SKM-1 treated with dmso at 0.1 percent for 144 hours (cell line): ENCODE measurements at regions not wholly inside any gene's neighbourhood (a gene's known extent, or its start where the extent isn't known, plus 50 kb on each side); places are given as distances from the start of the nearest gene placed in this dataset.

ENCODE experiments used
- DNase-seq: peaks from one replicate; lab custom pipeline; 2025; ENCODE audit not compliant: unreplicated experiment; lab: John Stamatoyannopoulos, UW

DNA sequence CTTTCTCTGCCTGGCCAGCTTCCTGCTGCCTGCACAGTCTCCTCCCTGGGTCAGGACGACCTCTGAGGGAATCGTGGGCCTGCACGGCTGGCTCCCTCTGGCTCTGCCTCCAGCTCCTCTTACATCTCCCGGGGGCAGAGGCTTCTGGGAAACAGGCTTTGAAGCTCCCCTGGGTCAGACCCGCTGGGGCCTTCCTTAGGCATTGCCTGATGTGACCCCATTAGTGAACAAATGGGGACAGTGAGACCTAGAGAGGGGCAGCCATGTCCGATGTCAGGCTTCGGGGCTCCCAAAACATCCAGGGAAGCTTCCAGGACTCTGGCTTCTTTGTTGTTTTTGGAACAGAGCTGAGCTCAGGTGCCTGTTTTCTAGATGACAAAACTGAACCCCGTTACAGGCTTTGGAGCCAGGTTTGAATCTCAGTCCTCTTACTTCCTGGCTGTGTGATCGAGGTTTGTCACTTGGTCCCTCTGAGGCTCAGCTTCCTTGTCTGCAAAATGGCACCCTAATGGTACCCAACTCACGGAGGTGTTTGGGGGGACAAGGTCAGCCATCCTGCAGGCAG, 94.3 kb downstream of the CEBPB start:
- DNase-seq, result no peak

- DNase-seq, result no peak
Measured at GRCh38 chr20:50285376-50286173, 94.9 kb downstream of the CEBPB start.

- DNase-seq, result no peak
Measured at GRCh38 chr20:50286174-50286511, 95.5 kb downstream of the CEBPB start.

DNA sequence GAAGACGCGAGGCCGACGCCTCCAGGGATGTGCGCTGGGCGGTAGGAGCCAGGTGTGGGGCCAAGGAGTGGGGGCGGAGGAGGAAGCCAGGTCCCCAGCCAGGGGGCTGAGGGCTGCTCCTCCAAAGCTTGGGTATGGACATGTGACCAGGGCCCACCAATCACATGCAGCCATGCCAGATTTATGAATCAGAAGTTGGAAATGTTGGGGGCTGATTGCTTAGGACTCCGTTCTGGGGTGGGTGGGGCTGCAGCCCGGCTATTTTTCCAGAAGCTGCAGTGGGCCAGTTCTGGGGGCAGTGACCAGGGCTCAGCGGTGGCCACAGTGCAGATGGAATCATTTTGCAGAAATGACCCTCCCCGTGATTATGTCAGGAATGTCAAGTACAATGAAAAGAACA, 96.0 kb downstream of the CEBPB start:
- no peak for DNase-seq

DNA sequence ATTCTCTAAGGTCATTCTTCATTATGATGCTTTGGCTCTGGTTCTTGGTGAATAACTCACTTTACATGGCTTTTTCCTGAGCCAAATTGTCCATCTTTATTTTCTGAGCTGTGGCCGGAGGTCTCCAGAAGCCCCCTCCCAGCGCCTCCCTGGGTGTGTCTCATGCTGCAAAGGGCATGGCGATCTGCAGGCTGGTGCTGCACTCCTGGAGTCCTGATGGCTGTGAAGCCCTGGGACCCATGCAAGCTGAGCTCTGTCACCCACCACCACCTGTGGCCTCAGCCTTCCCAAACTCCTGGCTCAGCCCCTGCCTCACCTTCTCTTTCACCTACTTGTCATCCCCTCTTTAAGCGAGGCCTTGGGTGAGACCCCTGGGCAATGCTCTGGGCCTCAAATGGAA, 96.9 kb downstream of the CEBPB start:
- no peak for DNase-seq

DNA sequence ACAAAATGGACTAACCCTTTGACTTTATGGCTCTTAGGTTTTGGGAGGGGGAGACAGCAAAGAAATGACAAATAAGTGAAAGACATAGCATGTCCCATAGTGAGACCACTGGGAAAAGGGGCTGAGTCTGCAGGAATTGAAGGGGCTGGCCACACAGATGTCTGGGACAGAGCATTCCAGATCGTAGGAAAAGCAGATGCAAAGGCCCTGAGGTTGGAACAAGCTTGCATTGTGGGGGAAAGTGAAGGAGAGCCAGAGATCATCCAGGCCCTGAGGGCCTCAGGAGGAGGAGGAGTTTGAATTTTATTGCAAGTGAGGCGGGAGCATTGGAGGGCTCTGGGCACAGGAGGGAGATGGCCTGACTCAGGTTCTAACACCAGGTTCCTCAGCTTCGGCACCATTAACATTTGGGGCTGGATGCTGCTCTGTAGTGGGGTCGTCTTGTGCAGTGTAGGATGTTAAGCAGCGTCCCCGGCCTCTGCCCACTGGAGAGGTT, 97.5 kb downstream of the CEBPB start:
- no peak for DNase-seq

- no peak for DNase-seq
Measured at GRCh38 chr20:50289581-50289980, 99.0 kb downstream of the CEBPB start.

DNA sequence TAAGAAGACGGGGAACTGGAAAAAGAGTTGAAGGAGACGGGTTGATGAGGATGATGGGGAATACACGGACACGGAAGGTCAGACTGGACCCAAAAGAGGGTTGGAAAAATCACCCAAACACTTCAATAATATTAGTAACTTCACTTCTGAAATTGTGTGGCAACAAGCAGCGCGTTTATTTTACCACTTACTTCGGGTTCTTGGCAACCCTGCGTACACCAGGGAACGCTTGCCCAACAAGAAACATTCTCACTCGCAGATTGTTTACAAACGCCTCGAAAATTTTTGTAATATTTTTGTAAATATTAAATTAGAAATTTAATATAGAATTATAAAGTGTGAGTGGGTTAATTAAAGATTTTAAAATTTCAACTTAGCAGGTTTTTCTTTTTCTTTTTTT, 99.5 kb downstream of the CEBPB start:
- no peak for DNase-seq

- DNase-seq, result no peak
Measured at GRCh38 chr20:50290808-50291207, 100.2 kb downstream of the CEBPB start.

DNA sequence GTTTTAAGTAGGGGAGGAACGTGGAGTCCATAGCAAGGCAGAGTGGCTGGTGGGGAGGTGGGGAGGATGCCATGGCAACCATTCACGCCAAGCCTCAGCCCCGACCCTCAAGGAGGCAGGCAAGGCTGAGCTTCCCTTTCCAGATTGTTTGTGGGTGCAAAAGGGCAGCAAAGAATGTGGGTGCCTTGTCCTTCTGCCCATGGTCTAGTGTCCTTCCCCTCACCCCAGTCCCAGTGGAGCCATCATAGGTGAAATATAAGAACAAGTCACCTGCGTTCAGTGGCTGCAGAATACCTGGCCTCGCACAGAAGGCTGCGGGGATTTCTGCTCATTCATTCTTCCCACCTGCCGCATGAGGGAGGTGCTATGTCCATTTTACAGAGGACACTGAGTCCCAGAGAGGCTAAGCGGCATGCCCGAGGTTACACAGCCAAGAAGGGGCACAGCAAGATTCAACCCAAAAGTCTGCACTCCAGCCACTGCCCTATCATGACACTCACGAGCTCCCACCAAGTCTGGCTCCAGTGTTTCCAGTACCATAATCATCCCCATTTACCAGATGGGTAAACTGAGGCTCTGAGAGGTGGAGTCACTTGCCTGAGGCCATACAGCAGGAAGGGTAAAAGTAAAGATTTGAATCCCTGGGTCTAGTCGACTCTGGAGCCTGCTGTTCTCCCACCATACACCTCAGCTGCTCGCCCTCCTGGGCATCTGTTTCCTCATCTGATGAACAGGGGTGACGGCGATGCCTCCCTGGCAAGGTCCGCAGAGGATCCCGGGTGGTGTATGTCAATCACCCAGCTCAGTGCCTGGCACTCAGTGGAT, 100.8 kb downstream of the CEBPB start:
- no peak for DNase-seq

- no peak for DNase-seq
Measured at GRCh38 chr20:50292079-50292590, 101.5 kb downstream of the CEBPB start.

DNA sequence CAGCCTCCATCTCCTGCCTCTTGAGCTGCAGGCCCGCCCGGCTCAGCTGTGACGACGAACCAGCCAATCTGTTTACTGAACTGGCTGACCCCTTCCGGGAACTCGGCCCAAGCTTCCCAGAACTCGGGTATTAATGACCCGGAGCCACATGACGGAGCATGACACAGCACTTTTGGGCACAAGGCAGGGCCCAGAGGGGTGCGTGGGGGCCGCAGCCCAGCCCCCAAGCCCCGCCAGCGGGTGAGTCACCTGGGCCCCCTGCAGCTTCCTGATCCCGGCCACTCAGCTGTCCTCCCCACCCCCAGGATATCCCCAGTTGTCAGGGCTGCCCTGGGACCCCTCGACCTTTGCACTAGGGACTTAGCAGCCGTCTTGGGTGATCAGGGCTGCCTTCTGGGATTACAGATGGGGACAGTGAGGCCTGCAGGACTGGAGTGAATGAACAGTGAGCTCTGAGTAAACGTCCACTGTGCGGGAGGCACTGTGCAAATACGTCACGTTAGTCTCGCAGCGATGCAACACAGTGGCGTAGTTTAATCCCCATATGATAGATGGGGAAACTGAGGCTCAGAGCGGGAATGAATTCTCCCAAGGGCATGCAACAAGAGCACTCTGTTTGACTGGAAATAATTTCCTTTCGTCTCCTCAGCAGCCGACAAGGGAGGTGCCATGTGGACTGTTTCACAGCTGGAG, 102.1 kb downstream of the CEBPB start:
- no peak for DNase-seq

- DNase-seq, result no peak
Measured at GRCh38 chr20:50293284-50294139, 102.9 kb downstream of the CEBPB start.

DNA sequence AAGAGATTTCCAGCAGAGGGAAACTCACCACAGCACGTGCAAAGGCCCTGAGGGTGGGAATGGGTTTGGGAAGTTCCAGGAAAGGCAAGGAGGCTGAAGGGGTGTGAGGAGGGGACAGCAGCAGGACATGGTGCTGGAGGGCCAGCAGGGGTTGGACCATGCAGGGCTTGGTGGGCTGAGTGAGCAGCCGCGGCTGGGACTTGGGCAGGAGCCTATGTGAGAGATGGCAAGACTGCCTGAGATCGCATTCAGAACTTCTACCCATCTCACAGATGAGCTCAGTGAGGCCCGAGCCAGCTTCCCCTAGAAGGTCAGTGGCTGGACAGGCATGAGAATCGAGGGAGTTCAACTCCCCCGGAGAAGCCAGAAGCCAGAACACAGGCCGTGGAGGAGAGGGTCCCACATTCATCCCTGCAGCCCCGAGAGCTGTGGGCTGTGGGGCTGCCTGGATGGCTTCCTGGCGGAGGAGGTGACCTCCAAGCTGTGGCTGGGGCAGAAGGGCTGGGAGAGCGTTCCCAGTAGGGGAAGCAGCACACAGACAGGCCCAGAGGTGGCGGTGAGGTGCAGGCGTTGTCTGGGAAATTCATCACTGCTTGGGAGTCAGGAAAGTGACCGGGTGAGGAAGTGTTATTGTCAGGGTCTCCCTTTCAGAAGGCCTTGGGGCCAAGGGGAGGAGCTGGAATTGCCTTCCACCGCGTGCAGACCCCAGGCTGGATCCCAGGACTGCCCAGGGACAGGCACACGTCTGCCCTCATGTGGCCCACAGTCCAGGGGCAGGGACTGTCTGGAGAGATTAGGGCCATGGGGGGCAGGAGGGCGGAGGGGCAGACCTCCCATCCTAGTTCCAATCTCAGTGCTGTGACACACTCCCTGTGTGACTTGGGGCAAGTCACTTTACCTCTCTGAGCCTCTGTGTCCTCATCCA, 103.8 kb downstream of the CEBPB start:
- DNase-seq, result no peak

DNA sequence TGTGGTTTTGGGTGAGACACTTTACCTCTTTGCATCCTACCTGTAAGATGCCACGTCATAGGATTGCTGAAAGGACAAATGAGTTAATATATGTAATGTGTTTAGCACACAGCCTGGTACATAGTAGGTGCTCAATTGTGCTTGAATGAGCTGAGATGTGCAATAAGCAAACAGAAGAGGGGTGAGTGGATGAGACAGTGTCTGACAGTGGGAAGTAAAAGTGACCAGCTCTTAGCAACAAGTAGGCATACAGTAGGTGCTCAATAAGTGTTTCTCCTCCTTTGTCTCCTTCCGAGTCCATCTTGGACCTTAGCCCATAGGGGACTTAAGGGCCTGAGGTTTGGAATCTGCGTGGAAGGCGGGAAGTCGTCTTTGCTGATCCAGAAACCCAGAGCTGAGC, 104.7 kb downstream of the CEBPB start:
- DNase-seq, result no peak

- no peak for DNase-seq
Measured at GRCh38 chr20:50295762-50296449, 105.3 kb downstream of the CEBPB start.

DNA sequence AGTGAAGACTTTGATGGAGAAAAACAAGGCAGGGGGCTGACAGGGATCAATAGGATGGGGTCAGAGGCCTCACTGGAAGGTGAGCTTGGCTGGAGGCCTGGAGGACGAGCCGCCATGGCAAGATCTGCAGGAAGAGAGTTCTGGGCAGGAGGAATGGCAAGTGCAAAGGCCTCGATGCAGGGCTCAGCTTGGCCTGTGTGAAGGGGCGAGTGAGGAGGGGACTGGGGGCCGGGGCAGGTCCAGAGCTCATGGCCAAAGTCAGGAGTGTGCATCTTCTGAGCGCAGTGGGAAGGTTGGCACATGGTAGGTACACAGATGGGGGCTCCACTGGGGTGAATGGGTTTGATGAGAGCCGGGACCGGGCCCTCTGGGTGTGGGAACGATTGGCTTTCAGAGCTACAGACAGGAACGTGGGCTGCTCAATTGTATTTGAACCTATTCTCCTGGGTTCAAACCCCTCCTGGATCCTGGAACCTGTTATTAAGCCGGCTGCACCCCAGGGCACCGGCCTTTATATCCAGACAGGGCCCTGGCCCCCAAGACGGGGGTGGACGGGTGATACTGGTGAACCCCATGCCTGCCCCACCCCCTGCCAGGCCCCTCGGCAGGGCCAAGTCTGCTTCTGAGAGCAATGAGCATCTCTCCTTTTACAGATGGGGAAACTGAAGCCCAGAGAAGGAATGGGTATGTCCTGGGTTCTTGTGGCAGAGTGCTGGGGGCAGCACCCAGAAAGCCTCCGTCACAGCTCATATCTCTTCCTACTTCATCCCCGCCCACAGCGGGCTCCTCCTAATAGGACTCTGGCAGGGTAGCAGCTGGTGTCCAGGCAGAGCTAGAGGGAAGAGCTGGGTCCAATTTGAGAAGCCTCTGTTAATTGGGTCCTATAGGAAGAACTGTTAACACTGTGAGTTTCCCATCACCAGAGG, 106.1 kb downstream of the CEBPB start:
- no peak for DNase-seq
